ENCODE measurements at regions not wholly inside any gene's neighbourhood (a gene's known extent, or its start where the extent isn't known, plus 50 kb on each side); places are given as distances from the start of the nearest gene placed in this dataset.

DNA sequence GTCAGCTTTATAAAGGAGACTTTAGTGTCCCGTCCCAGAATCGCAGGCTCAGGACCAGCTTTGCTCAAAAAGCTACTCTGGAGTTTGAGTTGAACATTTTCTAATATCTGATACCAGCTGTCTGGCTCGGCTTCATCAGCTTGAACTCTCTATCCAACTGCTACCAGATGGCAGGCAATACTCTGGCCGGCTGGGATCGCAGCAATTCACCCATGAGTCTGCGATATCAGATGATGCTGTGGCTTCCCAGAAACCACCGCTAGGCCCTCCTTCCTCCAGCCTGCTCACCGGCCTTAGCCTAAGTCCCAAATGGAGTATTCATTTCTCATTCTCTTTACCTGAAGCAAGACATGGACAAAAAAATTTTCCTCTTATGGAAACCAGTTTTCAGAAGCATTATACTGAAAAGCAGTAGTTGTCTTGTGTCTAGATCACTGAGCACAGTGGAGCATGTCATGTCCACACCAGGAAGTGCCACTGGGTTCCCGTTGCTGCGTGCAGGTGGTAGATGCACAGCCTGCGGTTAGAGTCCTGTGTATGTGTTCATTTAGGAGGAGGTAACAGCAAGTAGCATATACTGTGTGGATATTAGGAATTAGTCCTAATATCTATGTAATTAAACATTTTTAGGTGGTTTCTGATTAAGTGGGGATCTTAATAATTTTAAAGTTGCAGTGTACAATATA, 162.0 kb upstream of the SOX11 start:
- 93% methylated on average over 11 of the region's 11 CpGs for WGBS
- Histone ChIP-seq H3K9me3 (ENCODE audit: control insufficient read depth in 2 of 2, insufficient read depth in 1 of 2, low read length in 1 of 2) (no peaks in the 10 kb centered on the region), H3K27me3 (ENCODE audit: control insufficient read depth in 2 of 2, insufficient read depth in 1 of 2, low read length in 1 of 2) (no peaks in the 10 kb centered on the region), H3K36me3 (ENCODE audit: control insufficient read depth in 2 of 2, insufficient read depth in 2 of 2, low read length in 1 of 2) (no peaks in the 10 kb centered on the region), H3K4me1 (ENCODE audit: control insufficient read depth in 2 of 2, insufficient read depth in 2 of 2, low read length in 2 of 2) (no peaks in the 10 kb centered on the region), H3K4me3 (ENCODE audit: low read length in 2 of 2) (no peak overlapping the region), H3K27ac (ENCODE audit: low read depth in 1 of 2, low read length in 1 of 2) (no peak overlapping the region)
- DNase-seq (ENCODE audit: low read depth in 6 of 9, low spot score in 9 of 9), result no peak

GRCh38 chr2:5535301-5535700, 156.9 kb upstream of the SOX11 start:
- H3K4me1 ChIP-seq (ENCODE audit: control insufficient read depth in 2 of 2, insufficient read depth in 2 of 2, low read length in 2 of 2), result no peaks in the 10 kb centered on the region
- H3K27ac ChIP-seq (ENCODE audit: low read depth in 1 of 2, low read length in 1 of 2), result no peak overlapping the region
- no peaks in the 10 kb centered on the region for H3K27me3 ChIP-seq (ENCODE audit: control insufficient read depth in 2 of 2, insufficient read depth in 1 of 2, low read length in 1 of 2)
- DNase-seq (ENCODE audit: low read depth in 6 of 9, low spot score in 9 of 9), result no peak
- 85% methylated on average over 3 of the region's 3 CpGs for WGBS
- no peaks in the 10 kb centered on the region for H3K36me3 ChIP-seq (ENCODE audit: control insufficient read depth in 2 of 2, insufficient read depth in 2 of 2, low read length in 1 of 2)
- no peaks in the 10 kb centered on the region for H3K9me3 ChIP-seq (ENCODE audit: control insufficient read depth in 2 of 2, insufficient read depth in 1 of 2, low read length in 1 of 2)
- H3K4me3 ChIP-seq (ENCODE audit: low read length in 2 of 2), result no peak overlapping the region

DNA sequence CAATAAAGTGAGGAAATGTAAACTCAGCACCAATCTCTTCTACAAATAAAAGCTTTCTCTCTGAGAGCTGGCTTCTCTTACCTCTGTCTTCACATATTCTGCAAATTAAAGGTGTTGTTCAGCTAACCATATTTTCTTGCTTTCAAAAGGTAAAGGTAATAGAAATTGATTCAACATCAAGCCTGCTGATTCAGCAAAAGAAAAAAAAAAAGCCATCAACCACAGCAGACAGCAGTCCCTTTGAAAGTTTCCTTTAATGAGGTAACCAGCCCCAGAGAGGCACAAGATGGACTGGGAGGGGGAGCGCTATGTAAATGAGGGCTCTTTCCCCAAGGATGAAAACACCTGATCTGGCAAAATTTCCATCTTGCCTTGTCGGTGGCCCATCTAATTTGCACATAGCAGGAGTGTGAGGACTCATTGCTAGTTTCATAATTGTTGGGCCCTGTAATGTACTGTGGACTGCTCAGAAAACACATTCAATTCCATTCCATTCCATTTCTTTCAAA, 154.9 kb upstream of the SOX11 start:
- Histone ChIP-seq H3K4me3 (ENCODE audit: low read length in 2 of 2) (no peak overlapping the region), H3K27ac (ENCODE audit: low read depth in 1 of 2, low read length in 1 of 2) (no peak overlapping the region), H3K4me1 (ENCODE audit: control insufficient read depth in 2 of 2, insufficient read depth in 2 of 2, low read length in 2 of 2) (no peaks in the 10 kb centered on the region), H3K9me3 (ENCODE audit: control insufficient read depth in 2 of 2, insufficient read depth in 1 of 2, low read length in 1 of 2) (no peaks in the 10 kb centered on the region), H3K36me3 (ENCODE audit: control insufficient read depth in 2 of 2, insufficient read depth in 2 of 2, low read length in 1 of 2) (no peaks in the 10 kb centered on the region), H3K27me3 (ENCODE audit: control insufficient read depth in 2 of 2, insufficient read depth in 1 of 2, low read length in 1 of 2) (no peaks in the 10 kb centered on the region)
- no peak for DNase-seq (ENCODE audit: low read depth in 6 of 9, low spot score in 9 of 9)
- 99% methylated on average over 2 of the region's 2 CpGs for WGBS

DNA sequence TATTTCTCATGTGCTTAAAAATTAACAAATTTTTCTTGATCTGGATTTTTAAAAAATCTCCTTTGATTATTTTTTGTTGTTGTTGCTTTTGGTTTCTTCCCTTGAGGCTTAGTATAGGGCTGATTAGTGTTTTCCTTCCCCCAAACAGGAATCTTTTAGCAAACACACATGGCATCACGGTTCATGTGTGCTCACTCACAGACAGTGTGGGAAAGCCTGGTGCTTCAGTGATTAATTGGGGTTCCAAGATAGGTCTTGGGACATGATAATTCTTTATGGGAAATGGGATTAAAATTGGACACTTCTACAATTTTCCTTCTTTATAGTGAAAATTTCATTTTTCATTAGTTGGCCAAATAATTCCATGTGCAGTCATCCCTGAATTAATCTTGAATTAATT, 153.9 kb upstream of the SOX11 start:
- Histone ChIP-seq H3K27me3 (ENCODE audit: control insufficient read depth in 2 of 2, insufficient read depth in 1 of 2, low read length in 1 of 2) (no peaks in the 10 kb centered on the region), H3K4me3 (ENCODE audit: low read length in 2 of 2) (no peak overlapping the region), H3K27ac (ENCODE audit: low read depth in 1 of 2, low read length in 1 of 2) (no peak overlapping the region), H3K9me3 (ENCODE audit: control insufficient read depth in 2 of 2, insufficient read depth in 1 of 2, low read length in 1 of 2) (no peaks in the 10 kb centered on the region), H3K4me1 (ENCODE audit: control insufficient read depth in 2 of 2, insufficient read depth in 2 of 2, low read length in 2 of 2) (no peaks in the 10 kb centered on the region), H3K36me3 (ENCODE audit: control insufficient read depth in 2 of 2, insufficient read depth in 2 of 2, low read length in 1 of 2) (no peaks in the 10 kb centered on the region)
- WGBS, result 95% methylated on average over 1 of the region's 1 CpG
- no peak for DNase-seq (ENCODE audit: low read depth in 6 of 9, low spot score in 9 of 9)

GRCh38 chr2:5538772-5539171, 153.4 kb upstream of the SOX11 start:
- Histone ChIP-seq H3K4me3 (ENCODE audit: low read length in 2 of 2) (no peak overlapping the region), H3K27me3 (ENCODE audit: control insufficient read depth in 2 of 2, insufficient read depth in 1 of 2, low read length in 1 of 2) (no peaks in the 10 kb centered on the region), H3K36me3 (ENCODE audit: control insufficient read depth in 2 of 2, insufficient read depth in 2 of 2, low read length in 1 of 2) (no peaks in the 10 kb centered on the region), H3K27ac (ENCODE audit: low read depth in 1 of 2, low read length in 1 of 2) (no peak overlapping the region), H3K4me1 (ENCODE audit: control insufficient read depth in 2 of 2, insufficient read depth in 2 of 2, low read length in 2 of 2) (no peaks in the 10 kb centered on the region), H3K9me3 (ENCODE audit: control insufficient read depth in 2 of 2, insufficient read depth in 1 of 2, low read length in 1 of 2) (no peaks in the 10 kb centered on the region)
- no peak for DNase-seq (ENCODE audit: low read depth in 6 of 9, low spot score in 9 of 9)
- WGBS, result 91% methylated on average over 8 of the region's 8 CpGs

GRCh38 chr2:5539282-5540165, 152.7 kb upstream of the SOX11 start:
- WGBS, result 41% methylated on average over 18 of the region's 18 CpGs
- H3K4me1 ChIP-seq (ENCODE audit: control insufficient read depth in 2 of 2, insufficient read depth in 2 of 2, low read length in 2 of 2), result no peaks in the 10 kb centered on the region
- no peaks in the 10 kb centered on the region for H3K27me3 ChIP-seq (ENCODE audit: control insufficient read depth in 2 of 2, insufficient read depth in 1 of 2, low read length in 1 of 2)
- H3K9me3 ChIP-seq (ENCODE audit: control insufficient read depth in 2 of 2, insufficient read depth in 1 of 2, low read length in 1 of 2), result peaks cover 2 to 7% of the 10 kb centered on the region in 2 donors
- no peak overlapping the region for H3K27ac ChIP-seq (ENCODE audit: low read depth in 1 of 2, low read length in 1 of 2)
- no peaks in the 10 kb centered on the region for H3K36me3 ChIP-seq (ENCODE audit: control insufficient read depth in 2 of 2, insufficient read depth in 2 of 2, low read length in 1 of 2)
- DNase-seq (ENCODE audit: low read depth in 6 of 9, low spot score in 9 of 9), result no peak
- H3K4me3 ChIP-seq (ENCODE audit: low read length in 2 of 2), result no peak overlapping the region

DNA sequence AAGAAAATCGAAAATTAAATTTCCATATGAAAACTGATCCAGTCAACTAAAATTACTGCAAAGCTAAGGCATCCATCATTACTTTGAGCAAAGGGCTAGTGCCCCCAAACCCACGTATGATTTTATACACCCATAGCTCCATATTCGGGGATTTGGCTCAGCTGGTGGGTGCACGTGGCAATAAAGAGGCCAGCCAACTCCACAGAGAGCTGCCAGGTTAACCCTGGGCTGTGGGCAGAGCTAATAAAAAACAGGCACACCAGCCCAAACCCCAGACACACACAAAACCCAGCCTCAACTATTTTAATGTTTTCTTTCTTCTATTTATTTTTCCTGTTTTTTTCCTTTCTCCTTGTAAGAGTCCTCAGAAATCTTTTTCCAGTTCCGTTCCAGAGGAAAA, 151.3 kb upstream of the SOX11 start:
- DNase-seq (ENCODE audit: low read depth in 6 of 9, low spot score in 9 of 9), result no peak
- Histone ChIP-seq H3K9me3 (ENCODE audit: control insufficient read depth in 2 of 2, insufficient read depth in 1 of 2, low read length in 1 of 2) (peaks cover 2 to 8% of the 10 kb centered on the region in 2 donors), H3K27me3 (ENCODE audit: control insufficient read depth in 2 of 2, insufficient read depth in 1 of 2, low read length in 1 of 2) (no peaks in the 10 kb centered on the region), H3K4me3 (ENCODE audit: low read length in 2 of 2) (no peak overlapping the region), H3K27ac (ENCODE audit: low read depth in 1 of 2, low read length in 1 of 2) (no peak overlapping the region), H3K4me1 (ENCODE audit: control insufficient read depth in 2 of 2, insufficient read depth in 2 of 2, low read length in 2 of 2) (no peaks in the 10 kb centered on the region), H3K36me3 (ENCODE audit: control insufficient read depth in 2 of 2, insufficient read depth in 2 of 2, low read length in 1 of 2) (no peaks in the 10 kb centered on the region)
- WGBS, result 88% methylated on average over 5 of the region's 5 CpGs

DNA sequence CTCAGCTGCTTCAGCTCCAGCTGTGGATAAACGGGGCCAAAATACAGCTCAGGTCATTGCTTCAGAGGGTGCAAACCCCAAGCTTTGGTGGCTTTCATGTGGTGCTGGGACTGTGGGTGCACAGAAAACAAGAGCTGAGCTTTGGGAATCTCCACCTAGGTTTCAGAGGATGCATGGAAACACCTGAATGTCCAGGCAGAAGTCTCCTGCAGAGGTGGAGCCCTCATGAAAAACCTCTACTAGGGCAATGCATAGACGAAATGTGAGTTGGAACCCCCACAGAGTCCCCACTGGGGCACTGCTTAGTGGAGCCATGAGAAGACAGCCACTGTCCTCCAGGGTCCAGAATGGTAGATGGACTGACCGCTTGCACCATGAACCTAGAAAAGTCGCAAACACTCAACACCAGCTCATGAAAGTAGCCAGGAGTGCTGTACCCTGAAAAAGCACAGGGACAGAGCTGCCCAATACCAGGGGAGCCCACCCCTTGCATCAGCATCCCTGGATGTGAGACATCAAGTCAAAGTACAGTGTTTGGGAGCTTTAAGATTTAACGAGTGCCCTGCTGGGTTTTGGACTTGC, 147.9 kb upstream of the SOX11 start:
- H3K27ac ChIP-seq (ENCODE audit: low read depth in 1 of 2, low read length in 1 of 2), result no peak overlapping the region
- no peak overlapping the region for H3K4me3 ChIP-seq (ENCODE audit: low read length in 2 of 2)
- H3K4me1 ChIP-seq (ENCODE audit: control insufficient read depth in 2 of 2, insufficient read depth in 2 of 2, low read length in 2 of 2), result no peaks in the 10 kb centered on the region
- no peak for DNase-seq (ENCODE audit: low read depth in 6 of 9, low spot score in 9 of 9)
- no peaks in the 10 kb centered on the region for H3K27me3 ChIP-seq (ENCODE audit: control insufficient read depth in 2 of 2, insufficient read depth in 1 of 2, low read length in 1 of 2)
- H3K36me3 ChIP-seq (ENCODE audit: control insufficient read depth in 2 of 2, insufficient read depth in 2 of 2, low read length in 1 of 2), result no peaks in the 10 kb centered on the region
- WGBS, result 94% methylated on average over 5 of the region's 5 CpGs
- H3K9me3 ChIP-seq (ENCODE audit: control insufficient read depth in 2 of 2, insufficient read depth in 1 of 2, low read length in 1 of 2), result peaks cover 2 to 8% of the 10 kb centered on the region in 2 donors

DNA sequence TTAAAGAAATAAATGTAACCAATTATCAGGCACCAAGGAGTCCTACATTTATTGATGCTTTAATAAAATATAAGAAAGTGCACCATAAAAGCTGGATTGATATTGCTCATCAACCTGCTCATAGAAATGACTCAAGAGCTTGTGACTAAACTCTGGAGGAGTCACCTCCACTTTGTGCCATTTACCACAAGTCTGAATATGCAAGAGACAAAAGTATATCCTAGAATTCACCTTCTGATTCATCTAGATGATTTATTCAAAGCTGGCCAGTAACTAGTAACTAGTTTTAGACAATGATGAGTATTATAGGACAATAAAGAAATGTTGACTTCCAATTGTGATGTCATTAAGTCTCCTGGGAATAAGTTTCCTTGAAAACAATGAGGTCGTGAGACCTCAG, 146.0 kb upstream of the SOX11 start:
- no peak overlapping the region for H3K27ac ChIP-seq (ENCODE audit: low read depth in 1 of 2, low read length in 1 of 2)
- H3K4me1 ChIP-seq (ENCODE audit: control insufficient read depth in 2 of 2, insufficient read depth in 2 of 2, low read length in 2 of 2), result no peaks in the 10 kb centered on the region
- DNase-seq (ENCODE audit: low read depth in 6 of 9, low spot score in 9 of 9), result no peak
- H3K36me3 ChIP-seq (ENCODE audit: control insufficient read depth in 2 of 2, insufficient read depth in 2 of 2, low read length in 1 of 2), result no peaks in the 10 kb centered on the region
- H3K4me3 ChIP-seq (ENCODE audit: low read length in 2 of 2), result no peak overlapping the region
- WGBS, result 94% methylated on average over 1 of the region's 1 CpG
- H3K9me3 ChIP-seq (ENCODE audit: control insufficient read depth in 2 of 2, insufficient read depth in 1 of 2, low read length in 1 of 2), result peaks cover 2 to 8% of the 10 kb centered on the region in 2 donors
- no peaks in the 10 kb centered on the region for H3K27me3 ChIP-seq (ENCODE audit: control insufficient read depth in 2 of 2, insufficient read depth in 1 of 2, low read length in 1 of 2)
